ENCODE measurements at regions not wholly inside any gene's neighbourhood (a gene's known extent, or its start where the extent isn't known, plus 50 kb on each side); places are given as distances from the start of the nearest gene placed in this dataset.

- TF ChIP-seq MAFK (IDR thresholded peaks at IDR 0.05; ENCODE audit: low read depth, low read length) (no peak), CEBPB (IDR thresholded peaks at IDR 0.05; ENCODE audit: low read depth, low read length) (no peak)
These were observed 204.8 kb upstream of the KLF4 start for GRCh38 chr9:107694390-107694789.
